ENCODE measurements at regions not wholly inside any gene's neighbourhood (a gene's known extent, or its start where the extent isn't known, plus 50 kb on each side); places are given as distances from the start of the nearest gene placed in this dataset.

DNA sequence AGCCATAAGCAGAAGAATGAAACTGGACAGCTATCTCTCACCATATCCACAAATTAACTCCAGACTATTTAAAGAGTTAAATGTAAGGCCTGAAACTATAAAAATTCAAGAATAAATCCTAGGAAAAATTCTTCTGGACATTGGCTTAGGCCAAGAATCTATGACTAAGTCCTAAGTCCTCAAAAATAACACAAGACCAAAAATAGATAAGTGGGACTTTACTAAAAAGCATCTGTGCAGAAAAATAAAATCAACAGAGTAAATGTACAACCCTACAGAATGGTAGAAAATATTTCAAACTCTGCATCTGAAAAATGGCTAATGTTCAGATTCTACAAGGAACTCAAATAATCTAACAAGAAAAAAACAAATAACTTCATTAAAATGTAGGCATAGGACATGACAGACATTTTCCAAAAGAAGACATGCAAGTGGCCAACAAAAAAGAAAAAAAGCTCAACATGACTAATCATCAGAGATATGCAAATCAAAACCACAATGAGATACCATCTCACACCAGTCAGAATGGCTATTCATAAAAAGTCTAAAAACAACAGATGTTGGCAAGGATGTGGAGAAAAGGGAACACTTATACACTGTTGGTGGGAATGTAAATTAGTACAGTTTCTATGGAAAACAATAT, 61.0 kb upstream of the PPFIA2 start:
- DNase-seq (ENCODE audit: low read depth in 4 of 4, low spot score in 1 of 4), result no peak

DNA sequence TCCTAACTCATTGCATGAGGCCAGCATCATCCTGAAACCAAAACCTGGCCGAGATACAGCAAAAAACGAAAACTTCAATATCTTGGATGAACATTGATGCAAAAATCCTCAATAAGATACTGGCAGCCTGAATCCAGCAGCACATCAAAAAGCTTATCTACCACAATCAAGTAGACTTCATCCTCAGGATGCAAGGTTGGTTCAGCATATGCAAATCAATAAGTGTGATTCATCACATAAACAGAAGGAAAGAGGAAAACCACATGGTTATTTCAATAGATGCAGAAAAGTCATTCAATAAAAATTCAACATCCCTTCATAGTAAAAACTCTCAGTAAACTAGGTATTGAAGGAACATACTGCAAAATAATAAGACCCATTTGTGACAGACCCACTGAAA, 56.5 kb upstream of the PPFIA2 start:
- DNase-seq (ENCODE audit: low read depth in 4 of 4, low spot score in 1 of 4), result no peak

DNA sequence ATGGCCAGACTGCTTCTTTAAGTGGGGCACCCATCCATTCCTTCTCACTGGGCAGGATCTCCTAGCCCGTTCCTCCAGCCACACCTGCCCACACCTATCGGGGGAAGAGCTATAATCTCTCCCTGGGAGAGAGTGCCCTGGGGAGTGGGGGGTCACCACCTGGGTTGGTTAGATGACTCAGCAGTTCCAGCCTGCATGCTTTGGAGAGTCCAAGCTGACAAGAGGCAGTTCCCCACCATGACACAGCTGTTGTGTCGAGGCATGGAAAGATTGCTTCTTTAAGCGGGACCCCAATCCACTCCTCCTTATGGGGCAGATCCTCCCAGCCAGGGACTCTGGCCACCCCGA, 52.6 kb upstream of the PPFIA2 start:
- DNase-seq (ENCODE audit: low read depth in 4 of 4, low spot score in 1 of 4), result no peak

DNA sequence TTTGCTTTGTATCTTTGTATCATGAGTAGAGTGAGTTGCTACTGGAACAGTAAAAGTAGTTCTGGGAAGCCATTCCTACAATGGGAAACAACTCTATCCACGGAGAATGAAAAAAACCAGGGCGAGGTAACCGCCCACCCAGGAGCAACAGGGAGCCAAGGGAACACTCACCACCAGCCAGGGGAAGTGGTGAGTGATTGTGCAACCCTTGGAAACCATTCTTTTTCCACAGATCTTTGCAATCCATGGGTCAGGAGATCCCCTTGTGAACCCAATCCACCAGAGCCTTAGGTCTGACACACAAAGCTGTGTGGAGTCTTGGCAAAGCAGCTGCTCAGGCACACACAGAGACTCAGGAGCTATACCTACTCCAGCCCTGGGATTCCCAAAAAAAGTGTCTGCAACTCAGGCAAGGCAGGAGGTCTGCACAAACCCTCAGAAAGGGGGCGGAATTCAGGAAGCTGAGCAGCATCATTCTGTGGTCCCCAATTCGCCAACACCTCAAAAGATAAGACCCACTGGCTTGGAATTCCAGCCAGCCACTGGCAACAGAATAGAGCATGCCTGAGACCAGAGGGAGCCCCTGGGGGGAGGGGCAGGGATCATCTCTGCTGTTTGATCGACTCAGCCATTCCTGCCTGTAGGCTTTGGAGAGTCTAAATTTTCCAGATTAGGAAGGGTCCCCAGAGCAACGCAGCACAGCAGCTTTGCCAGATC, 52.1 kb upstream of the PPFIA2 start:
- no peak for DNase-seq (ENCODE audit: low read depth in 4 of 4, low spot score in 1 of 4)

DNA sequence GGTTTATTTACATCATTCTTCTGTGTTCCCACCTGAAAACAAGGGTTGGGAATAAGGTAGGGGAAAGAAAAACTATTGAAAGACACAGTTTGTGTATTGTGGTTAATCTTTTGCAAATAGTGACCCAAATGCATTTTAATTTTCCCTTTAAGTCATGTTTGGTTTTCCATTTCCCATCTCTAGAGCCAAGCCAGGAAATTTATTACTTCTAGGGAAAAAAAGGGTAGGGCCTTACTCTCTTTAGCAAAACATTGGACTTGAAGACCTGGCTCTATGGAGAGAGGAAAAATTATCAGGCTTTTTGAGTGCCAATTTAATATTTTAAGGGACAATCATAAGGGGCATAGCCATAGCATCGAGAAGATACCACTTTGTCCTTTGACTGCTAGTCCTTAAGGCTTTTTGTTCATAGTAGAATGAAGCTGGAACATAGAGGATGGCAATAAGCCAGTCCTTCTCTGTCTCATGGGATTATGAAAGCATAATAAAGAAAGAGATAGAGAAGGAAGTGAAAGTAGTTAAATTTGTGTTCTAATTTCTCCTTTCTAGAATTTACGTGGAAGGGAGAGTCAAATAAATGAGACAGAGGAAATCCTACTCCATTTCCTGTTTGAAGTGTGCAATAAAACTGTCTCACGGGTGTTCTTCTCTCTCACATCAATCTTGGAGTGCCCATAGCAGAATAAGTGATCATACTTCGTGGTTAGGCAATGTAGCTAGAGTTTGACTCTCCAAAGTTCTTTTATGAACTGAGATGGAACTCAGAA, 50.9 kb upstream of the PPFIA2 start:
- no peak for DNase-seq (ENCODE audit: low read depth in 4 of 4, low spot score in 1 of 4)

DNA sequence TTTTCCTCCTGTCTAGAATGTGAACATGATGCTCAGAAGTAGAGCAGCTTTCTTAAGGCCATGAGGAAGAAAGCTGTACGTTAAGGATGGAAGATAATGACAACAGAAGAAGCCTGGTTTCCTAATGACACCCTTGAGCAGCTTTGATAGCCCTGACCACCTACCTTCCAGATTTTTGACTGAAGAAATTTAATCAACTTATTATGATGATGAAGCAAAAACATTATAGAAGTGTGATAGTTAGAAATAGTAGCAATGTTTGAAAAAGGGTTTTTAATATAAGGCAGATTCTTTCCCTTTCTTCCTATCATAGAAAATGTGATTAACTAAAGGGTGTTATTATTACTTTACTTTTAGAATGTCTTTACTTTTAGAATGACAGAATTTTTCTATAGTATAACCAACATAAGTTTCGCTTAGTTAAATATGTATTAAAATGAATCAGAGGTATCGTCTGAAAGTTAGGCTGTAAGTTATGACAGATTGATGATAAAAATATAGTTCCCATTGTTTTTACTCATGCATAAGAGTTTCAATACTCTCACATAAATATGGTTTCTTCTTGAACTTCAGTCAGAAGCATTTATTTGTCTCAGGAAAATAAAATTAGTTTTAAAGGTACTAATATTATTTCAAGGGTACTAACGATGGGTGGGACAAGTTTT, 50.1 kb upstream of the PPFIA2 start:
- DNase-seq (ENCODE audit: low read depth in 4 of 4, low spot score in 1 of 4), result no peak

Data from stimulated activated CD4-positive, alpha-beta T cell treated with anti-CD3 and anti-CD28 coated beads, Interleukin-1b, Interleukin-23, amount 100 ng/mL, for 24 hours (primary cell).